Superior temporal gyrus (tissue), 1 donor: ENCODE measurements at regions not wholly inside any gene's neighbourhood (a gene's known extent, or its start where the extent isn't known, plus 50 kb on each side); places are given as distances from the start of the nearest gene placed in this dataset.
"Not testable (repeated sequence)": the region's sequence is repeated elsewhere in the genome, so short reads cannot be mapped to it uniquely, and the experiment has no call there.

Source experiments
- DNase-seq: peaks from one replicate; pipeline ENCODE4 v3.0.0-alpha.2; 2016; ENCODE audit errors: extremely low spot score

GRCh38 chr22:44630826-44631225 lies 71.2 kb upstream of the PRR5 start:
- DNase-seq: no peak

DNA sequence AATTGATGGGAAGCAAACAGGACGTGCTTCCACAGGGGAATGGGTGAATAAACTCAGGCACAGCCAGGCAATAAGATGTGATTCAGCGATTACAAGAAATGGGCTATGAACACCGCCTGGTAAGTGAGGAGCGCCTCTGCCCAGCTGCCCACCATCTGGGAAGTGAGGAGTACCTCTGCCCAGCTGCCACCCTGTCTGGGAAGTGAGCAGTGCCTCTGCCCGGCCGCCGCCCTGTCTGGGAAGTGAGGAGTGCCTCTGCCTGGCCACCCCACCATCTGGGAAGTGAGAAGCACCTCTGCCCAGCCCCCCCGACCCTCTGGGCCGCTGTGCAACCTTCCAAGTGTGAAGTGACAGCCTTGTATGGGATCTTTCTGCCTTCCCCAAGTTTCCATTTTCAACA lies 73.2 kb upstream of the PRR5 start:
- no peak for DNase-seq

GRCh38 chr22:44628273-44628672 lies 73.7 kb upstream of the PRR5 start:
- no peak for DNase-seq

DNA sequence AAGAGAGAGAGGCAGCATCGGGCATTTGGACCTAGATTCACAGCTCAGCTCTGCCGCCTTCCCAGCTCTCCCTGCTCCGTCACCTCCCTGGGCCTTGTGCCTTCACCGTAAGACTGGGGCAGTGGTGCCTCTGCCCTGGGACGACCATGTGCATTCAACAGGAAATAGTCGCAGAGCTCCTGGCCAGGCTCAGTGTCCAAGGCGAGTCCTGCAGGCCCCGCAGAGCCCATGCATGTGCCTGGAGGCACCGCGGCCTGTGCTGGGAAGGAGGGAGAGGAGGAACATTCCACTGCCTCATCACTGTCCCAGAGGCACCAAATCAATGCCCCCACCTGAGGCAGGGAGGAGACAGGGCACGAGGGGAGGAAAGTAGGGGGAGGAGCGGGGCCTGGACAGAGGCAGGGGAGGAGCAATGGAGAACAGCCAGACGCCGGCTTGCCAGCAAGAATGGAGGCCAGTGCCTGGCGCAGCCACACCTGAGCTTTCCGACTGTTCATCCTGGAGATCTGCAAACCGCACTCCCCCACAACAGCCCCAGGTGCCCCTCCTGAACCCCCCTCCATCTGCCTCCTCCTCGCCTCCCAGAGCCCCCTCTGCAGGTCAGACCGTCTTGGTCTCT lies 74.4 kb upstream of the PRR5 start:
- DNase-seq: no peak

DNA sequence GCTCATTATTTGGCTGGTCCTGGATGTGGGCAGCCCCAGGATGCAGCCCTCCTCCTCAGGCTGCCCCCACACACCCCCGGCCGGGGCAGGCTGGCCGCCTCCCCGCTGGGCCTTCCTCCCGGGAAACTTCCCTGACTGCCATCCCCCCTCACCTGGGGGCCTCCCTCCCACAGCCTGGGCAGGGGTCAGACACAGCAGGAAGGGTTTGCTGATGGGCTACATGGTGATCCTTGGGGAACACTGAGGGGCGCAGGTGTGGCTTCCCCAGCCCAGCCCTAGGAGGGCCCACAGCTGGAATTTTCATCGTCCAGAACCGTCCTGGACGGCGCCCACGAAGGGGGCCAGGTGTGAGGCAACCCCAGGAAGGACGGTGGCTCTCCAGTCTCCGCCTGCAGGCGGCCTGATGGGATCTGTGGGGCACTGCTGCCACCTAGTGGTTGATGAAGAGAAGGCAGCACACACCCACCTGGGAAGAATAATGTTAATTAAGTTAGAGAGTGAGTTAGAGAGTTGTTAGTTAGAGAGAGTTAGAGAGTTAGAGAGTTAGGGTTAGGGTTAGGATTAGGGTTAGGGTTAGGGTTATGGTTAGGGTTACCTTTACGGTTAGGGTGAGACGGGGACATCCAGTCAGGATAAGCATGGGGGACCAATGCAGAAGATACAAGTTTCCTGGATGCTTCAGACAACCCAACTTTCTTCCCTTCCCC lies 75.9 kb upstream of the PRR5 start:
- DNase-seq: peak; percentile 84

GRCh38 chr22:44625421-44625760 lies 76.6 kb upstream of the PRR5 start:
- DNase-seq: no peak

- DNase-seq: no peak
These were observed 77.1 kb upstream of the PRR5 start for GRCh38 chr22:44624689-44625420.

- no peak for DNase-seq
These were observed 78.1 kb upstream of the PRR5 start for GRCh38 chr22:44623771-44624510.

GRCh38 chr22:44622679-44623078 lies 79.3 kb upstream of the PRR5 start:
- no peak for DNase-seq

GRCh38 chr22:44622147-44622427 lies 79.9 kb upstream of the PRR5 start:
- DNase-seq: no peak

DNA sequence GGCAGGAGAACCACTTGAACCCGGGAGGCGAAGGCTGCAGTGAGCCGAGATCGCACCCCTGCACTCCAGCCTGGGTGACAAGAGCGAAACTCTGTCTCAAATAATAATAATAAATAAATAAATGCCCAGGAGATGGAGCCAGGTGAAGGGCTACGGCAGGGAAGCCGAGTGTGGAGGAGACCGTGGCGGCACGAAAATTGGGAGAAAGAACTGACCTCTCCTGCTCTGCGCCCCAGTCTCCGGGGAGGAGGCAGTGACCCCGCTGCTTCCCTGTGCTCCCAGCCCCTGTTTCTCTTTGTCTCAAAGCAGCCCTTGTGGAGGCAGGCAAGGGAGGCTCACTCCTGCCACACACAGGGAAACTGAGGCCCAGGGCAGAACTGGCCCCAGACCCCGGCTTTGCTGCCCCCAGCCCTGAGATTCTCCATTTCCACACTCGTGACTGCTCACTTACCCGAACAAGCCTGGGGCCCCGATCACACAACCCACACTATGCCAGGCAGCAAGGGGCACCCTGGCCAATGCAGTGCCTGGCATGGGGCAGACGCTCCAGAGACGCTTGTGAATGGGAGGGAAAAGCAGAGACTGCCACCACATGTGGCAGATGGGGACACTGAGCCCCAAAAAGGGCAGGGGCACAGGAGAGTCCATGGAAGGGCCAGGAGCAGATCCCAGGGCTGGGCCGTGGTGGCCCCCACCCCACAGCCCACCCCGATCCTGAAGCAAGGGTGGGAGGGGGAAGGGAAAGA lies 80.4 kb upstream of the PRR5 start:
- no peak for DNase-seq

DNA sequence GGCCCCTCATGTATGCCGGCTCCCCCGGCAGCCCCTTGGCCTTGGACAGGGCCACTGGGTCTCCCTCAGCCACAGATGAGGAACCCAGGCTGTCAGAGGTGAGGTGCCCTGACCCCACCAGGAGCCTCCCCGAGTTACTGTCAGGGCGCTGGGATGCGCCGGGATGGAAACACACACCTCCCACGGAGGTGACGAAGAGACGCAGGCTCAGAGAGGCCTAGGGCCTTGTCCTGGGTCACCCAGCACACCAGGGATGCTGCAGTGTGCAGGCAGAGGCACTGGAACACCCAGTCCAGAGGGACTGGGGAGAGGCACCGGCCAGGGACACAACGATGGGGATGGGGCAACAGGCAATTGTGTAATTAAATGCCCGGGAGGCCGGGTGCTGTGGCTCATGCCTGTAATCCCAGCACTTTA lies 81.2 kb upstream of the PRR5 start:
- no peak for DNase-seq

DNA sequence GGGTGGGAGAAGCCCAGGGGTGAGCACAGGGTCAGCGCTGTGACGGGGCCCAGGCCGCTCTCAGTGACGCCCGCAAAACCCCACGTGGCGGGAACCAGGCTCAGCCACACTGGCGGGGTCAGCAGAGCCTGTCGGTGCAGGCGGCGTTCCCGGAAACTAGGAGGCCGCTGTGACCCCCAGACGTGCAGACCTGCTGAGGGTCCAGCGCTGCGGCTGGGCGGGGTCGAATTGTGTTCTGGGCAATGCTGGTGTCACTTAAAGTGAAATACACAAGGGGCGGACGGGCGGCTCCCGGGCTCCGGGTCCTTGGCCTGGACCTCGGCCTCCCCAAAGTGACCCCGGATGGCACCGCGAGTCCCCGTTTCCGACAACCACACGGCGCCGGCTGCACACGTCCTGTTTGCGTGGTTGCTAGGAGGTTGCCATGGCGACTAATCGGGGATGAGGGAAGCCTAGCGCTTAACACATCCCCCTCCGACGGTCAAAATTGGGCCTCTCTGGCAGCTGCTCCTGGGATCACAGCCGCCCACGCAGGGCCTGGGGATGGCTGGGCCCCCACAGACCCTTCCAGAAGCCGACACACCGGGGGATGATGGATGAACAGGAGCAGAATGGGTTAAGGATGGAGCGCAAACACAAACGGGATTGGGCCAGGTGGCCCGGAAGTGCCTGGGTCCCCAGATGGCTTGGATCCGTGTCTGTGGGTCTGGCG lies 81.7 kb upstream of the PRR5 start:
- DNase-seq: no peak

GRCh38 chr22:44619560-44620128 lies 82.4 kb upstream of the PRR5 start:
- not testable (repeated sequence) for DNase-seq

DNA sequence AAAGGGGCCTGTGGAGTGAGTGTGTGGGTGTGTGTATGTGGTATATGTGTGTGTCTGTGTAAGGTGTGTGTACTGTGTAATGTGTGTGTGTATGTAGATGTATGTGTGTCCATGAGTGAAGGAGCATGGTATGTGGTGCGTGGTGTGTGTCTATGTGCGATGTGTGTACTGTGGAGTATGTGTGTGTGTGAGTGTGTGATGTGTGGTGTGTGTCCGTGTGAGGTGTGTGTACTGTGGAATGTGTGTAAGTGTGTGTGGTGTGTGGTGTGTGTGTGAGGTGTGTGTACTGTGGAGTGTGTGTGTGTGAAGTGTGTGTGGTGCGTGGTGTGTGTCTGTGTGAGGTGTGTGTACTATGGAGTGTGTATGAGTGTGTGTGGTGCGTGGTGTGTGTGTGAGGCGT lies 83.1 kb upstream of the PRR5 start:
- DNase-seq: not testable (repeated sequence)

- DNase-seq: no peak
These were observed 83.6 kb upstream of the PRR5 start for GRCh38 chr22:44618400-44618799.

GRCh38 chr22:44617828-44618227 lies 84.2 kb upstream of the PRR5 start:
- DNase-seq: no peak

GRCh38 chr22:44616882-44617655 lies 84.9 kb upstream of the PRR5 start:
- DNase-seq: no peak

DNA sequence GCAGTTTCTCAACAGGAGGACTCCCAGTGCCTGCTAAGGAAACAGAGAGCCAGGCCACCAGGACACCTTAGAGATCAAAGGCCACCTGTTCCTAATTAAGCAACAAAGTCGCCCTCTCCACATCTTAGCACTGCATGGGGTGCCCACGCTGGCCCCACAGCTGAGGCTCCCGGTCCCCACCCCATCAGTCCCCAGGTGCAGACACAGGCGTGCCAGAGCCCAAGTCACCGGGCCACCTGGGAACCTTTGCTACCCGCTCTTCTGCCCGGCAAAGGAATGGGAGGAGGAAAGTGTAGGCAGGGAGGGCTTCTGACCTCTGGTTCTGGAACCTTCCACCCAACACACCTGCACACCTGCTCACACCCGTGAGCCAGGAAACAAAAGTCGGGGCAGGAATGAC lies 85.5 kb upstream of the PRR5 start:
- no peak for DNase-seq

GRCh38 chr22:44615602-44616180 lies 86.3 kb upstream of the PRR5 start:
- DNase-seq: no peak
